GM23338 (cell line): ENCODE measurements at regions not wholly inside any gene's neighbourhood (a gene's known extent, or its start where the extent isn't known, plus 50 kb on each side); places are given as distances from the start of the nearest gene placed in this dataset.

Experiments
- CREB1 ChIP-seq: fragments of 250-450 bp; sonication (Bioruptor Pico); IDR thresholded peaks from 2 replicates; pipeline ENCODE4 v1.5.0; 2020; ENCODE audit warnings: low read depth, mild to moderate bottlenecking, moderate library complexity
- EZH2phosphoT487 ChIP-seq: fragments of 200-600 bp; sonication (generic); IDR thresholded peaks from one replicate; pipeline ENCODE4 v1.8.1; 2018; ENCODE audit warnings: antibody characterized with exemption; ENCODE audit not compliant: unreplicated experiment
- TF ChIP-seq, protein P1 (sequence below), 2 experiments: fragments of 200-600 bp in 1 of 2; sonication (generic) in 1 of 2; conservative IDR thresholded peaks; 2 replicates each; pipeline versions ENCODE4 v1.5.1 to v1.6.1; 2016 to 2017; ENCODE audit warnings: antibody characterized with exemption in 2 of 2, low read depth in 2 of 2, mild to moderate bottlenecking in 2 of 2, moderate library complexity in 1 of 2

DNA sequence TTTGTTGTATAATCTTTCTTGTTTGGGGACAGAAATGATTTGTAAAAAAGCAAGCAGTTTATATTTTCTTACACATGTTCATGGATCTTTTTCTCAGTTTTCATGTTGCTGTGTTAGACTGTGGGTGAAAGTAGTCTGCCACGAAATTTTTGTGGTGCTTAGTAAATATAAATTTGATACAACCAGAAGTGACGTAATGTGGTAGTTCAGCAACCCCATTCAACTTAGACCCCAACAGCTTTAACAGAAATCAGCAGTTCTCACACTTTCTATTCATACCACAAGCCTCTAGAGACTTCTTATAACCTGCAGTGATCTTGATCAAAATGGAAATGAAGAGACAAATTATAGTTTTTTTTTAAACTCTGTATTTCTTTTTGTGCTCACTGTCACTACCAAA is 120.2 kb upstream of the IGSF10 start:
- TF ChIP-seq CREB1 (CRISPR knock-in tag) (no peak), EZH2phosphoT487 (no peak)
- TF ChIP-seq, protein P1, sequence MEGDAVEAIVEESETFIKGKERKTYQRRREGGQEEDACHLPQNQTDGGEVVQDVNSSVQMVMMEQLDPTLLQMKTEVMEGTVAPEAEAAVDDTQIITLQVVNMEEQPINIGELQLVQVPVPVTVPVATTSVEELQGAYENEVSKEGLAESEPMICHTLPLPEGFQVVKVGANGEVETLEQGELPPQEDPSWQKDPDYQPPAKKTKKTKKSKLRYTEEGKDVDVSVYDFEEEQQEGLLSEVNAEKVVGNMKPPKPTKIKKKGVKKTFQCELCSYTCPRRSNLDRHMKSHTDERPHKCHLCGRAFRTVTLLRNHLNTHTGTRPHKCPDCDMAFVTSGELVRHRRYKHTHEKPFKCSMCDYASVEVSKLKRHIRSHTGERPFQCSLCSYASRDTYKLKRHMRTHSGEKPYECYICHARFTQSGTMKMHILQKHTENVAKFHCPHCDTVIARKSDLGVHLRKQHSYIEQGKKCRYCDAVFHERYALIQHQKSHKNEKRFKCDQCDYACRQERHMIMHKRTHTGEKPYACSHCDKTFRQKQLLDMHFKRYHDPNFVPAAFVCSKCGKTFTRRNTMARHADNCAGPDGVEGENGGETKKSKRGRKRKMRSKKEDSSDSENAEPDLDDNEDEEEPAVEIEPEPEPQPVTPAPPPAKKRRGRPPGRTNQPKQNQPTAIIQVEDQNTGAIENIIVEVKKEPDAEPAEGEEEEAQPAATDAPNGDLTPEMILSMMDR (conservative IDR thresholded peaks at IDR 0.05; ENCODE audit: low read depth in 2 of 2): no peak
